GM20000 (cell line): ENCODE measurements at regions not wholly inside any gene's neighbourhood (a gene's known extent, or its start where the extent isn't known, plus 50 kb on each side); places are given as distances from the start of the nearest gene placed in this dataset.

Source experiments
- DNase-seq: peaks from one replicate; pipeline ENCODE4 v3.0.0; 2012; ENCODE audit warnings: low spot score
- CTCF ChIP-seq: IDR thresholded peaks from 2 replicates; pipeline ENCODE4 v1.5.1; 2012; ENCODE audit warnings: mild to moderate bottlenecking, control low read depth; ENCODE audit errors: extremely low read depth, missing control alignments

DNA sequence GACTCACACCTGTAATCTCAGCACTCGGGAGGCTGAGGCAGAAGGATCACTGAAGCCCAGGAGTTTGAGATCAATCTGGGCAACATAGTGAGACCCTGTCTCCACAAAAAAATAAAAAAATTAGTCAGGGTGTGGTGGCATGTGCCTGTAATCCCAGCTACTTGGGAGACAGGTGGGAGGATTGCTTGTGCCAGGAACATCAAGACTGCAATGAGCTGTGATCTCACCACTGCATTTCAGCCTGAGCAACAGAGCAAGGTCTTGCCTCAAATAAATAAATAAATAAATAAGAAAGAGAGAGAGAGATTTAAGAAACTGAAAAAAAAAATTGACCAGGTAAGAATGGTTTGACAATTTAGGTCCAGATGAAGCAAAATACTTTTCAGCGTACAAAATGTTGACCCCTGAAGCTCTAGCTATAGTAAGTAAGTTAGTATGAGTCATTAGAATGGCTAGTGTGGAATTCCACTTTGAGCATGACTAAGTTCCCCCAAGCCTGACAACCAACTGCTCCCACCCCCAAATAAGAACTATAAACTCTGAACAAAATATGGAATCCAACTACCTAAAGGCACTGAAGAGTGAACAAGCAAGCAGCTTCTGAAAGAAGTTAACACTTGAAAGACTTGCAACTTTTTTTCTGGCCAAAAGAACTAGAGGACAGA lies 217.8 kb upstream of the TLE4 start:
- no peak for DNase-seq
- no peak for TF ChIP-seq CTCF

GRCh38 chr9:79357194-79357593 lies 214.6 kb upstream of the TLE4 start:
- no peak for TF ChIP-seq CTCF
- DNase-seq, result no peak

GRCh38 chr9:79357616-79358015 lies 214.1 kb upstream of the TLE4 start:
- no peak for TF ChIP-seq CTCF
- no peak for DNase-seq

GRCh38 chr9:79360387-79361347 lies 211.1 kb upstream of the TLE4 start:
- no peak for DNase-seq
- no peak for TF ChIP-seq CTCF

- no peak for DNase-seq
- TF ChIP-seq CTCF, result no peak
These were observed 209.4 kb upstream of the TLE4 start for GRCh38 chr9:79362100-79363081.

GRCh38 chr9:79369676-79370075 lies 202.1 kb upstream of the TLE4 start:
- TF ChIP-seq CTCF, result no peak
- no peak for DNase-seq
